ENCODE measurements at regions not wholly inside any gene's neighbourhood (a gene's known extent, or its start where the extent isn't known, plus 50 kb on each side); places are given as distances from the start of the nearest gene placed in this dataset.

GRCh38 chr14:97027256-97027999 lies 230.2 kb downstream of the VRK1 start (continued):
- TF ChIP-seq CERS6 (CRISPR knock-in tag; IDR thresholded peaks at IDR 0.05) (no peak), ZBTB49 (CRISPR knock-in tag; IDR thresholded peaks at IDR 0.05; ENCODE audit: borderline replicate concordance) (no peak), ZNF3 (CRISPR knock-in tag; IDR thresholded peaks at IDR 0.05) (no peak), ZSCAN25 (CRISPR knock-in tag; IDR thresholded peaks at IDR 0.05) (no peak), THRA (CRISPR knock-in tag; IDR thresholded peaks at IDR 0.05; ENCODE audit: borderline replicate concordance) (no peak), MXI1 (IDR thresholded peaks at IDR 0.05; ENCODE audit: borderline replicate concordance, low read depth, low read length) (no peak), ZNF12 (CRISPR knock-in tag; IDR thresholded peaks at IDR 0.05) (no peak), ZGPAT (CRISPR knock-in tag; IDR thresholded peaks at IDR 0.05) (no peak), ZNF543 (CRISPR knock-in tag; IDR thresholded peaks at IDR 0.05) (no peak), SIX1 (CRISPR knock-in tag; IDR thresholded peaks at IDR 0.05; ENCODE audit: borderline replicate concordance) (no peak), ZBTB21 (CRISPR knock-in tag; IDR thresholded peaks at IDR 0.05) (no peak), ZNF570 (CRISPR knock-in tag; IDR thresholded peaks at IDR 0.05; ENCODE audit: borderline replicate concordance) (no peak), PHF20 (CRISPR knock-in tag; IDR thresholded peaks at IDR 0.05) (no peak), NFIC (IDR thresholded peaks at IDR 0.05; ENCODE audit: low read length) (no peak), CREB3 (CRISPR knock-in tag; IDR thresholded peaks at IDR 0.05) (no peak), NFIB (CRISPR knock-in tag; IDR thresholded peaks at IDR 0.05; ENCODE audit: borderline replicate concordance) (no peak), ZNF317 (CRISPR knock-in tag; IDR thresholded peaks at IDR 0.05) (no peak), ZNF7 (CRISPR knock-in tag; IDR thresholded peaks at IDR 0.05) (no peak), SNAPC2 (CRISPR knock-in tag; IDR thresholded peaks at IDR 0.05) (no peak), CBFB (CRISPR knock-in tag; IDR thresholded peaks at IDR 0.05) (no peak), ZNF670 (CRISPR knock-in tag; IDR thresholded peaks at IDR 0.05; ENCODE audit: borderline replicate concordance) (no peak), NPAS2 (CRISPR knock-in tag; IDR thresholded peaks at IDR 0.05; ENCODE audit: borderline replicate concordance) (no peak), ZNF264 (CRISPR knock-in tag; IDR thresholded peaks at IDR 0.05) (no peak), ZNF749 (CRISPR knock-in tag; IDR thresholded peaks at IDR 0.05; ENCODE audit: borderline replicate concordance) (no peak)

Data from HepG2 (cell line).